ENCODE measurements at regions not wholly inside any gene's neighbourhood (a gene's known extent, or its start where the extent isn't known, plus 50 kb on each side); places are given as distances from the start of the nearest gene placed in this dataset.

GRCh38 chr2:15800495-15801329 is 139.6 kb upstream of the MYCN start:
- TF ChIP-seq CTCF (IDR thresholded peaks at IDR 0.05; ENCODE audit: insufficient read depth, low read length) (no peak), REST (IDR thresholded peaks at IDR 0.05; ENCODE audit: insufficient replicate concordance, low read depth) (no peak), POLR2AphosphoS5 (IDR thresholded peaks at IDR 0.05; ENCODE audit: low read depth) (no peak)

All from HL-60 (cell line).